M059J (cell line): ENCODE measurements at regions not wholly inside any gene's neighbourhood (a gene's known extent, or its start where the extent isn't known, plus 50 kb on each side); places are given as distances from the start of the nearest gene placed in this dataset.

Source experiments
- DNase-seq: peaks from one replicate; pipeline ENCODE4 v3.0.0-alpha.2; 2012; ENCODE audit warnings: low read depth

DNA sequence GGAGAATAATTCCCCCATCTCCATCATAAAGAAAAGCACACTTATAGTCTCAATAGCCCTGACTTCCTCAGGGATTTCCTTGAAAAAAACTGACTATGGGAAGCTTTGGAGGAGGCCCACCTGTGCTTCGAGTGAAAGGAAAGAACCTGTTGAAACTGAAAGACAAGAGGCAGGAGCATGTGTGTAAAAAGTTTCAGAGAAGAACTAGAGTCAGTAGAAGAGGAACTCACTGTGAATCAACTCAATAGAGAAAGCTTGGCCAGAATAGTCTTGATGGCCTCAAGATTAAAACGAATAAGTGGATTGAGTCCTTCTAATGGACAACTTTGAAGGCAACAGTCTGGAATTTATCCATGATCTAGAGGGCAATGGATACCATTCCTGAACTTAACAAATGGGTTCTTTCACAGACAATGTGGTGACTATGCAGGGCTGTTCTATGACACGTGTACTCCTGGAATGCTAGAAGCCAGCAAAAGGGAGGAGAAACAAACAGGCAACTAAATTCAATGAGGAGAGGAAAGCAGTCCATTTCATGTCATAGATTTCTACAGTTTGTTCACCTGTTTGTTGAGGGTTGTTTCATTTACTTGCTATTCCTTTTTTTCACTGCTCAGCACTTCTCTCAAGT, 442.3 kb downstream of the GRB14 start:
- peak; percentile 8 for DNase-seq

DNA sequence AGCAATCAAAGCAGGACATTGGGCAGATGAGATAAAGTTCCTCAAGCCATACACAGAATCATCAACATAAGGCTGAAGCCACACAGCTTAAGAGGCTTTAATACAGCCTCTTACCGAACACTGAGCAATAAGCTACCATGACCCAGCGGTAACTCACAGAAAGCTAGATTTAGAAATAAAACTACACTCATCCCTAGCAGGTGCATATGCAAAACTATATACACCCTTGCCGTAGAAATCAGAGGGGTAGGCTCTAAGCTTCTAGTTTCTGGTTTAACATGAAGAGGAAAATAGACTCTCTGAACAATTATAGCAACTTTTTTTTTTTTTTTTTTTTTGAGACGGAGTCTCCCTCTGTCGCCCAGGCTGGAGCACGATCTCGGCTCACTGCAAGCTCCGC, 428.8 kb upstream of the FIGN start:
- no peak for DNase-seq

GRCh38 chr2:164155558-164155957, 419.8 kb upstream of the FIGN start:
- no peak for DNase-seq

- peak; percentile 38 for DNase-seq
These were observed 415.7 kb upstream of the FIGN start for GRCh38 chr2:164151522-164151921.

- DNase-seq = no peak
These were observed 414.8 kb upstream of the FIGN start for GRCh38 chr2:164150604-164151003.

- DNase-seq = peak; percentile 9
These were observed 410.6 kb upstream of the FIGN start for GRCh38 chr2:164146441-164146840.

DNA sequence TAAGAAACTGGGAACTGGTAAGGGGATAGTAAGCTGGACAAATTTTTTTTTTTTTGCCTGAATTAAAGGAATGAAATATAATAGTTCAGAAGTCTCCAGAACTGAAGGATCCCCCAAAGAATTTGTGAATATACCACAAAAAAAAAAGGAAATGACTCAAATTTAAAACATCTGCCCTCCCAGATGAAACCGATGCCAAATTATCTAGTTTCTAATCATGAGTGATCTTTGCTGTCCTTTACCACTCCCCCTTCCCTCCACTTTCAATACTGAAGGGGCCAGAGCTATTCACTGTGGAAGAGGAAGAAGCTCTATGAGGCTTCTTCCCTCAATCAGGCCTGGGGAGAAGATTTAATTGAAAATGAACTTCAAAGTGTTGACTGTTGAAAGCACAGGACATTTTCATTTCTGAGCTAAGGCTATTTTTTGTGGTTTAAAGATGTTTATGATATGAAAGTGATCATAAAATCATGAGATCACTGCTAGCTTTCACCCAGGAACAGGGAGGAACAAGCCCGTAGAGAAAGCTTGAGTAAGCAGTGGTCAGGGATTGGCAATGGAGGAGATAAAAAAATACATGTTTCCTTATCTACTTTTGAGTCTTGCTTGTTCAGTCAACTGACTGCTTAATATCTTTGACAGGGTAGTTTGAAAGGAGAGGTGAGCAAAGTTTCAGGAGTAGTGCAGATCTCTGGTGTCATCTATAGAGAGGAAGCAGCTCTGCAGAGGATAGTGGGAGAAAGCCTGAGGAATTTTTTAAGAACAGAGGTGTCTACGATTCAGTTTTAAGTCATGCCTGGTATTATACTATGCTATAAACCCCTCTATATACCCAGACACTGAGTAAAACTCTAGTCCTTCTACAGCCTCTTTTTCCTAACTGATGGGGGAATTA, 409.5 kb upstream of the FIGN start:
- DNase-seq = peak; percentile 55

DNA sequence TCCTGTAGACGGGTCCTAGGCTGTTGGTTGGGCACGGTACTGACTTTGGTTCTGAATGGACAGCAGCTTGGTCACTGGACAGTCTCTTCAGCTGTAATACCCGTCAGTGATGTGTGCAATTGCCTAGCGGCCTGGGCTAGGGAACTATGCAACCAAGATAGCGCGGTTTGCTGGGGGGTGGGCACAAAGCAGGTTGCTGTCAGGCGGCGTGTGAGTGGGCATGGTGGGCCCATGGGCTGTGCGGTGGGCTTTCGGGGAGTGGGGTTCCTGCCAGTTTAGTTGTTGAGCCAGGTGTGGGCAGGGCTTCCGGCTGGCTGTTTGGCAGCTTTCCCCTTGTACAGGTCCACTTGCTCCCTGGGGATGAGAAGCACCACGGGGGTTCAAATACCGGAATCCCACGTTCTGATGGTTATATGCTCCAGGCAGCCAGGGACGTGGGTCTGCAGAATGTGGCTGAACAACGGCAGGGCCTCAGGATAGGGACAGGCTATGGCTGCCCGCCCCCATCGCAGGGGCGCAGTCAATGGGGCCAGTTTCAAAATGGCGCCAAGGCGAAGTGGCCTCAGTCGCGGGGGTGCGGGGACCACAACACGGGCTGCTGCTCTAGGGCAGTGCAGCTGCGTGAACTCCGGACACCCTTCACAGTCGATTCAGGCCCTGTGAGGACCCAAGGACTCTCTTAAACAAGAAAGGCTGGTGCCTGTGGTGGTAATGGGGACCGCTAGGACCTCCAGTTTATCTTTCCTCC, 407.5 kb upstream of the FIGN start:
- DNase-seq = no peak

DNA sequence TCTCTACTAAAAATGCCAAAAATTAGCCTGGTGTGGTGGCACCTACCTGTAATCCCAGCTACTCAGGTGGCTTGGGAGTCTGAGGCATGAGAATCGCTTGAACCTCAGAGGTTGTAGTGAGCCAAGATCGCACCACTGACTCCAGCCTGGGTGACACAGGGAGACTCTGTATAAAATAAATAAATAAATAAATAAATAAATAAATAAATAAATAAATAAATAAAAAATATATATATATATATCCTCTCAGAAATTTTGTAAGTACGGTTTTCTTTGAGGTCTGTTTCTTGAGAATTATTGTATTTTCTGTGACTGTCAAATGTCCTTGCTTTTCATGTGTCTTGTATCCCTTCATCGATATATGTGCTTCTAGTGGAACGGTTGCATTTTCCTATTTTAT, 406.9 kb upstream of the FIGN start:
- no peak for DNase-seq

DNA sequence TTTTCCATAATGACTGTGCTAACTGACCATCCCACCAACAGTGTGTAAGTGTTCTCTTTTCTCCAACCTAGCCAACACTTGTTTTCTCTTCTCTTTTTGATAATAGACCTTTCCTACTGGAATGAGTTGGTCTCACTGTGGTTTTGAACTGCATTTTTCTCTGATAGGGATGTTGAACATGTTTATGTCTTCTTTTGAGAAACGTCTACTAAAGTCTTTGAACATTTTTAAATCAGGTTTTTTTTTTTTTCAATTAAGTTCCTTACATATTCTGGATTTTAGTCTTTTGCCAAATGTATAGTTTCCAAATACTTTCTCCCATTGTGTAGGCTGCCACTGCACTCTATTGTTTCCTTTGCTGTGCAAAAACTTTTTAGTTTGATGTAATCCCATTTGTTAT, 405.5 kb upstream of the FIGN start:
- DNase-seq = no peak

- DNase-seq = no peak
These were observed 402.9 kb upstream of the FIGN start for GRCh38 chr2:164138750-164139149.

DNA sequence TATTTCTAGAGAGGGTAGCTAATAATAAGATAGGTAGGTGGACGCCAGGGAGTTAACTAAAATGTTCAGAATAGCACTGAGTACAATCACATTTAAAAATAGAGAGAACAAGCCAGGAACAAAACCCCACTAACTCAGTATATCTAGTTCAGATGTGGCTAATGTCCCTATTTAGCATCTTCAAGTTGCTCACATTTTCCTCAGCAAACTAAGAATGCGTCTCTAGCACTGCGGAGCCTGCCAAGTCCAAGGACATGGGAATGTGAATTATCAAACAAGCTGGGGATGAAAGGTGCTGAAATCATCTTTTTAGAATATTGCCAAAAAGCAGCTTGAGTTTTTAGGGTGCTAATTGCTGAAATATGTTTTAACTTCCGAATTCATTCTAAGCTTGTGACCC, 398.5 kb upstream of the FIGN start:
- no peak for DNase-seq

- no peak for DNase-seq
These were observed 392.2 kb upstream of the FIGN start for GRCh38 chr2:164127971-164128527.

GRCh38 chr2:164126960-164127660, 391.3 kb upstream of the FIGN start:
- no peak for DNase-seq

DNA sequence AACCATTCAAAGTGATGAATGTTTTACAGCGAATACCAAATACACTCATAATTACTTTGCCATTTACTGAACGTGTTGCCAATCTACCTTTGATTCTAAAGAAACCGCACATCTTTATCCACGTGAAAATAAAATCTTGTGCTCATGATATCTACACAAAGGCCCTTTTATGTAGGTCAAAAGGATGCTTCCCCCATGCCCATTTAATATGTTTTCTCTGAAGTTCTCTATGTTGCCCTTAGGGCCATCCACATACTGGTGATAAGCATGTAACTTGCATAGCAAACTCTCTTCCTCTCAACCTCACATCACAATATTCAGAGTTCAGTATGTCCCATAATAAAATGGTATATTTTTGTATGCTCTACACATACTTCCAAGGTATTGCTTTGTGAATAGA, 380.0 kb upstream of the FIGN start:
- no peak for DNase-seq

- no peak for DNase-seq
These were observed 379.1 kb upstream of the FIGN start for GRCh38 chr2:164114937-164115336.

DNA sequence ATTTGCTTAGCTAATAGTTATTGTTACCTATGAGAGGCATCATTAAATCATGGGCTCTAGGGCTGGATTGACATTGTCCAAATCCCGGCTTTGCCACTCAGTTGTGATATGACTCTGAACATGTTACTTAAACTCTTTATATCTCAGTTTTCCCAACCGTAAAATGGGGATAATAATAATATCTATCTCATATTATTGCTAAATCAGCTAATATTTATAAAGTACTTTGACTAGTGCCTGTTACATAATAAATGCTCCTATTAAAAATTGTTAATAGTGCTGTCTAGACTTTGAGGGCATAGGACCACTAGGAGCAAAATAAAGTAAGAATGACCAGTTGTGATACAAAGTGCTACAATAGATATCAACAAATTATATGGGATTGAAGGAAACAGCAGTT, 376.3 kb upstream of the FIGN start:
- no peak for DNase-seq

- no peak for DNase-seq
These were observed 374.7 kb upstream of the FIGN start for GRCh38 chr2:164110515-164110914.

GRCh38 chr2:164109006-164109405, 373.2 kb upstream of the FIGN start:
- no peak for DNase-seq

DNA sequence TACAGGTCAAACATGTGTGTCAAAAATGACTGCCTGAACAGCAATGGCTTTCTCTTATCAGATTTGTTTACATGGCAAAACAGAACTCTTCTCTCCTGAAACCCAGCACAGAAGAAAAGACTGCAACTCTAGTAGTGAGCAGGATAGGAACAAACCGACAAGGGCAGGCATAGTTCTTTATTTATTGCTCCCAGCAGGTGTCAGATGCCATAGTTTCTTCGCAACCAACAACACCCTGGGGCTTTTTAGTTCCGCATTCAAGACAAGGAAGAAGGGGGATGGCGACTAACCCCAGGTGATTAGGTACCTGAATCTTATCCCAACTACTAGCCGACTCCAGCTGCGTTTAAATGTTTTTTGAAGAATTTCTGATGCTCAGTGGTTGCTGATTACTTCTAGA, 367.5 kb upstream of the FIGN start:
- DNase-seq = no peak

DNA sequence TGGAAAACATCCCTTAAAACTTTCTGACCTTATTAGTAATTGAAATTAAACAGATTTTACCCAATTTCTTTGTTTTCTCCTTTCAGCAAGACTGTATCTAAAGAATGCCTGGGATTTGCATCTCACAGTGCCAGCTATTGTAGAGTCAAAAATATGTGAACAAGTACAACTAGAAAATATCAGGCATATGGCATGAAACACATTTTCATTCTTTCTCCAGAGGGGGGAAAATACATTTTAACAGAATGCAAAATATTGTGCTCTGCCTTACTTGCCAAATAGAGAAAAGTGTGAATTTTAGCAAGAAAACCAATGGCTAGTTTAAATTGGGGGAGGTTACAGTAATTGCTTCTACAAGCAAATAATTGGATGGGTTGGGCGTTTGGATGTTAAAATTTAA, 366.6 kb upstream of the FIGN start:
- DNase-seq = no peak

GRCh38 chr2:164091673-164092072, 355.9 kb upstream of the FIGN start:
- no peak for DNase-seq
